K562 (cell line): ENCODE measurements at regions not wholly inside any gene's neighbourhood (a gene's known extent, or its start where the extent isn't known, plus 50 kb on each side); places are given as distances from the start of the nearest gene placed in this dataset.

Source experiments
- ATAC-seq: fragments of 200-7000 bp; cut with Tn5 transposase; 3 replicates; pipeline ENCODE4 v1.9.1; 2020; ENCODE audit warnings: moderate library complexity
- BruUV-seq: library from RNA; stranded (reverse); fragments of 400-500 nt; replicated peaks from 2 replicates; lab custom pipeline; 2021; lab: Mats Ljungman, UMichigan
- CTCF ChIA-PET: fragments of 300-600 bp; formaldehyde crosslinking; extraction: SDS; loops from one replicate; lab custom pipeline; 2021; ENCODE audit warnings: low intra/inter-chr PET ratio; lab: Yijun Ruan, JAX
- POLR2A ChIA-PET: fragments of 300-600, 350-650 bp; sonication (Branson Sonifier 250); formaldehyde crosslinking; extraction: SDS; loops from one replicate; lab custom pipeline; 2021; ENCODE audit warnings: antibody characterized with exemption, inconsistent platforms; lab: Yijun Ruan, JAX
- DNase-seq, 4 experiments: peaks; one replicate each; pipeline versions ENCODE4 v3.0.0 to v3.0.0-alpha.2; 2011 to 2018; ENCODE audit warnings: low spot score in 3 of 4, mixed read lengths in 3 of 4; ENCODE audit errors: extremely low read depth in 1 of 4
- FAIRE-seq: peaks from 2 replicates; lab custom pipeline; 2011; peaks lifted over from hg19 to GRCh38; lab: Jason Lieb, UNC
- H2AFZ ChIP-seq: 2 replicates; pipeline ENCODE4 v1.6.0; 2011; ENCODE audit warnings: low read depth, low read length, control low read depth, inconsistent platforms
- H3K27ac ChIP-seq: fragments of 200-600 bp; 3 replicates; pipeline ENCODE4 v1.8.0; 2011; ENCODE audit warnings: low read depth, mild to moderate bottlenecking, control low read depth, inconsistent platforms, low read length, moderate library complexity, mixed read lengths; ENCODE audit errors: extremely low read depth
- H3K27me3 ChIP-seq, 2 experiments: fragments of 300-600 bp in 1 of 2; 2 replicates in 1 of 2; 3 replicates in 1 of 2; pipeline versions ENCODE4 v1.6.0 to v1.8.0; 2011; ENCODE audit warnings: inconsistent platforms in 2 of 2, low read length in 2 of 2, mild to moderate bottlenecking in 1 of 2, mixed read lengths in 1 of 2, moderate library complexity in 1 of 2; ENCODE audit not compliant: control insufficient read depth in 2 of 2, insufficient read depth in 2 of 2
- H3K36me3 ChIP-seq: fragments of 300-600 bp; 3 replicates; pipeline ENCODE4 v1.8.0; 2011; ENCODE audit warnings: mild to moderate bottlenecking, low read length, inconsistent platforms; ENCODE audit not compliant: control insufficient read depth, insufficient read depth
- H3K4me1 ChIP-seq, 2 experiments: fragments of 200-600 bp in 1 of 2; replicated peaks in 1 of 2; 2 replicates in 1 of 2; 3 replicates in 1 of 2; pipeline versions ENCODE4 v1.5.1 to v1.8.0; 2011; ENCODE audit warnings: inconsistent platforms in 2 of 2, low read length in 2 of 2, mild to moderate bottlenecking in 1 of 2, mixed read lengths in 1 of 2, moderate library complexity in 1 of 2; ENCODE audit not compliant: control insufficient read depth in 2 of 2, insufficient read depth in 2 of 2
- H3K4me2 ChIP-seq: 2 replicates; pipeline ENCODE4 v1.6.1; 2011; ENCODE audit warnings: low read length, control low read depth, inconsistent platforms, mixed read lengths; ENCODE audit not compliant: insufficient read depth
- H3K4me3 ChIP-seq: fragments of 200-600 bp; sonication (generic), shearing (Covaris generic); 2 replicates; pipeline ENCODE4 v1.5.1; 2016; ENCODE audit warnings: control low read depth, inconsistent platforms
- H3K79me2 ChIP-seq: fragments of 200-600 bp; 3 replicates; pipeline ENCODE4 v1.8.0; 2011; ENCODE audit warnings: low read length, inconsistent platforms; ENCODE audit not compliant: control insufficient read depth, insufficient read depth
- H3K9ac ChIP-seq, 2 experiments: 2 replicates each; pipeline versions ENCODE4 v1.6.0 to v1.6.1; 2011; ENCODE audit warnings: low read depth in 2 of 2, low read length in 2 of 2, control low read depth in 1 of 2, inconsistent platforms in 1 of 2, mild to moderate bottlenecking in 1 of 2, mixed read lengths in 1 of 2; ENCODE audit not compliant: insufficient read depth in 1 of 2
- H3K9me1 ChIP-seq: one replicate; pipeline ENCODE4 v1.6.0; 2011; ENCODE audit warnings: inconsistent platforms, mild to moderate bottlenecking, low read length, moderate library complexity; ENCODE audit not compliant: control insufficient read depth, insufficient read depth
- H3K9me3 ChIP-seq: replicated peaks from 2 replicates; pipeline ENCODE4 v1.5.1; 2011; ENCODE audit warnings: low read depth, low read length, inconsistent platforms; ENCODE audit not compliant: control insufficient read depth, insufficient read depth
- H4K20me1 ChIP-seq: replicated peaks from 2 replicates; pipeline ENCODE4 v1.6.1; 2011; ENCODE audit warnings: low read length, inconsistent platforms, mixed read lengths; ENCODE audit not compliant: control insufficient read depth, insufficient read depth
- ASH1L ChIP-seq: fragments of 450-650 bp; IDR thresholded peaks from 2 replicates; pipeline ENCODE4 v1.6.1; 2018; ENCODE audit warnings: borderline replicate concordance, mild to moderate bottlenecking, low read depth; ENCODE audit not compliant: partially characterized antibody
- CEBPB ChIP-seq: fragments of 450-650 bp; IDR thresholded peaks from 2 replicates; pipeline ENCODE4 v1.6.1; 2016; ENCODE audit warnings: missing genetic modification characterization, missing compliant biosample characterization
- CEBPG ChIP-seq, 3 experiments: fragments of 200-800 bp in 1 of 3; sonication (Bioruptor generic) in 1 of 3; sonication (generic) in 1 of 3; formaldehyde crosslinking in 1 of 3; IDR thresholded peaks in 2 of 3; conservative IDR thresholded peaks in 1 of 3; 2 replicates each; pipeline versions ENCODE4 v1.6.1 to v1.8.0; 2016 to 2022; ENCODE audit warnings: missing compliant biosample characterization in 2 of 3, missing genetic modification characterization in 2 of 3, mild to moderate bottlenecking in 1 of 3, missing genetic modification reagents in 1 of 3
- FOXA3 ChIP-seq, 2 experiments: fragments of 450-650 bp in 1 of 2; sonication (generic) in 1 of 2; formaldehyde crosslinking; IDR thresholded peaks in 1 of 2; conservative IDR thresholded peaks in 1 of 2; 2 replicates each; pipeline versions ENCODE4 v1.4.0 to v1.8.0; 2020 to 2022; ENCODE audit warnings: mild to moderate bottlenecking in 2 of 2, missing genetic modification reagents in 1 of 2
- HNRNPK ChIP-seq: fragments of 200-400 bp; formaldehyde crosslinking; IDR thresholded peaks from one replicate; pipeline ENCODE4 v1.6.1; 2018; ENCODE audit warnings: mild to moderate bottlenecking, low read depth, low read length; ENCODE audit not compliant: poor library complexity, severe bottlenecking
- KDM1A ChIP-seq, 2 experiments: fragments of 450-650 bp; IDR thresholded peaks; 2 replicates each; pipeline ENCODE4 v1.6.1; 2016; ENCODE audit warnings: mild to moderate bottlenecking in 2 of 2
- KHSRP ChIP-seq: fragments of 450-650 bp; IDR thresholded peaks from 2 replicates; pipeline ENCODE4 v1.6.1; 2017
- MAFF ChIP-seq: IDR thresholded peaks from 2 replicates; pipeline ENCODE4 v1.6.1; 2012; ENCODE audit warnings: low read length, improper control_type of control experiment
- MAFG ChIP-seq: fragments of 450-650 bp; conservative IDR thresholded peaks from 2 replicates; pipeline ENCODE4 v1.6.1; 2016; ENCODE audit warnings: missing genetic modification characterization, missing compliant biosample characterization
- MECOM ChIP-seq: fragments of 250-450 bp; sonication (Bioruptor Pico); IDR thresholded peaks from 2 replicates; pipeline ENCODE4 v1.8.0; 2022; ENCODE audit warnings: inconsistent platforms
- MYBL2 ChIP-seq, 2 experiments: fragments of 450-650 bp in 1 of 2; sonication (generic) in 1 of 2; formaldehyde crosslinking in 1 of 2; IDR thresholded peaks; 2 replicates each; pipeline versions ENCODE4 v1.6.1 to v1.8.1; 2017 to 2022; ENCODE audit warnings: borderline replicate concordance in 1 of 2, inconsistent platforms in 1 of 2, low read depth in 1 of 2, mild to moderate bottlenecking in 1 of 2, missing genetic modification reagents in 1 of 2, moderate library complexity in 1 of 2
- NFE2 ChIP-seq: IDR thresholded peaks from 2 replicates; pipeline ENCODE4 v1.6.1; 2014; ENCODE audit warnings: antibody characterized with exemption, low read depth
- NFXL1 ChIP-seq: fragments of 450-650 bp; formaldehyde crosslinking; IDR thresholded peaks from 2 replicates; pipeline ENCODE4 v1.4.0; 2021; ENCODE audit warnings: mild to moderate bottlenecking
- POLR2H ChIP-seq: IDR thresholded peaks from 2 replicates; pipeline ENCODE4 v1.6.1; 2016; ENCODE audit warnings: missing genetic modification characterization, low read depth, mild to moderate bottlenecking, control low read depth, missing compliant biosample characterization, moderate library complexity
- POLR3A ChIP-seq: IDR thresholded peaks from 2 replicates; pipeline ENCODE4 v1.6.1; 2011; ENCODE audit warnings: borderline replicate concordance, mild to moderate bottlenecking, moderate library complexity; ENCODE audit not compliant: insufficient read length, insufficient read depth; ENCODE audit errors: extremely low read depth
- RFX7 ChIP-seq: fragments of 250-450 bp; sonication (Bioruptor Pico); IDR thresholded peaks from 2 replicates; pipeline ENCODE4 v1.5.1; 2021; ENCODE audit warnings: mild to moderate bottlenecking
- TARDBP ChIP-seq: fragments of 450-650 bp; IDR thresholded peaks from 2 replicates; pipeline ENCODE4 v1.6.1; 2016
- TGIF2 ChIP-seq: sonication (generic); formaldehyde crosslinking; IDR thresholded peaks from 2 replicates; pipeline ENCODE4 v1.8.1; 2022; ENCODE audit warnings: mild to moderate bottlenecking, missing genetic modification reagents, moderate library complexity
- ZNF12 ChIP-seq: sonication (generic); formaldehyde crosslinking; IDR thresholded peaks from 2 replicates; pipeline ENCODE4 v1.4.0; 2020; ENCODE audit warnings: mild to moderate bottlenecking, missing genetic modification reagents
- ZNF124 ChIP-seq: sonication (generic); formaldehyde crosslinking; IDR thresholded peaks from 2 replicates; pipeline ENCODE4 v1.8.1; 2022; ENCODE audit warnings: missing genetic modification reagents
- ZNF316 ChIP-seq: fragments of 450-650 bp; IDR thresholded peaks from 2 replicates; pipeline ENCODE4 v1.6.1; 2016
- ZNF431 ChIP-seq: sonication (generic); formaldehyde crosslinking; IDR thresholded peaks from 2 replicates; pipeline ENCODE4 v1.8.0; 2022; ENCODE audit warnings: mild to moderate bottlenecking, missing genetic modification reagents
- ZNF511 ChIP-seq: sonication (generic); formaldehyde crosslinking; IDR thresholded peaks from 2 replicates; pipeline ENCODE4 v1.8.0; 2022; ENCODE audit warnings: mild to moderate bottlenecking, missing genetic modification reagents
- ZNF561 ChIP-seq: fragments of 450-650 bp; formaldehyde crosslinking; conservative IDR thresholded peaks from 2 replicates; pipeline ENCODE4 v1.4.0; 2020; ENCODE audit warnings: mild to moderate bottlenecking, moderate library complexity
- in situ Hi-C: fragments of 300-500 bp; cut with MboI; formaldehyde crosslinking; loops from 4 replicates; pipeline ENCODE4 v1.15.0; 2018; ENCODE audit warnings: inconsistent platforms, mixed read lengths
- intact Hi-C: fragments of 100-400 bp; cut with micrococcal nuclease; formaldehyde crosslinking; loops from 2 replicates; pipeline ENCODE4 v1.14.2; 2022

- TF ChIP-seq MAFG (peak; percentile 51), ZNF12 (CRISPR knock-in tag) (no peak), NFXL1 (no peak), NFE2 (no peak), KHSRP (no peak), ZNF316 (peak; percentile 71), MAFF (peak; percentile 9; the same call in 1 of the 2 replicates), CEBPG (CRISPR knock-in tag; IDR thresholded peaks at IDR 0.05) (no peak), CEBPG (tag; conservative IDR thresholded peaks at IDR 0.05 in 1 of 2, IDR thresholded peaks at IDR 0.05 in 1 of 2) (peak; percentile 53 to 71; a peak in 3 of 4 replicates), HNRNPK (no peak)
These were observed 55.0 kb upstream of the AGR3 start (continued) for GRCh38 chr7:16936626-16937422.

- H3K4me2 ChIP-seq, result no peak overlapping the region
- DNase-seq, result no peak
- H3K27me3 ChIP-seq, result no peaks in the 10 kb centered on the region
- H3K4me3 ChIP-seq, result no peak overlapping the region
- FAIRE-seq, result no peak
- H3K9me3 ChIP-seq, result no peaks in the 10 kb centered on the region
- H4K20me1 ChIP-seq, result no peaks in the 10 kb centered on the region
- BruUV-seq, result no TSS peak
- H3K79me2 ChIP-seq, result no peaks in the 10 kb centered on the region
- ChIA-PET POLR2A (no interaction called here), CTCF (no interaction called here)
- H3K4me1 ChIP-seq, result no peaks in the 10 kb centered on the region
- in situ Hi-C loops, result no loop called here
- no peaks in the 10 kb centered on the region for H3K36me3 ChIP-seq
- no peaks in the 10 kb centered on the region for H3K9me1 ChIP-seq
- ATAC-seq, result no peak
- intact Hi-C loops, result no loop called here
- no peak overlapping the region for H2AFZ ChIP-seq
- H3K27ac ChIP-seq, result no peak overlapping the region
- no peak overlapping the region for H3K9ac ChIP-seq
- TF ChIP-seq ZNF431 (CRISPR knock-in tag) (no peak), TGIF2 (CRISPR knock-in tag) (no peak), ZNF124 (CRISPR knock-in tag) (no peak), MYBL2 (IDR thresholded peaks at IDR 0.05; ENCODE audit: low read depth) (no peak), MYBL2 (CRISPR knock-in tag; IDR thresholded peaks at IDR 0.05; ENCODE audit: borderline replicate concordance) (no peak), CEBPB (tag) (no peak), ASH1L (no peak), TARDBP (no peak), POLR2H (tag) (no peak), MECOM (CRISPR knock-in tag) (no peak), FOXA3 (CRISPR knock-in tag; conservative IDR thresholded peaks at IDR 0.05 in 1 of 2, IDR thresholded peaks at IDR 0.05 in 1 of 2) (no peak), RFX7 (no peak), ZNF511 (CRISPR knock-in tag) (no peak), POLR3A (no peak), ZNF561 (CRISPR knock-in tag) (no peak), KDM1A (IDR thresholded peaks at IDR 0.05) (no peak)
These were observed 57.4 kb upstream of the AGR3 start for GRCh38 chr7:16939161-16939560.
